KMS-11 (cell line): ENCODE measurements at regions not wholly inside any gene's neighbourhood (a gene's known extent, or its start where the extent isn't known, plus 50 kb on each side); places are given as distances from the start of the nearest gene placed in this dataset.

Experiments used
- H2AFZ ChIP-seq: fragments of 200-600 bp; sonication (generic); 2 replicates; pipeline ENCODE4 v1.6.1; 2016; ENCODE audit warnings: antibody characterized with exemption, mixed run types, low read depth
- H3K27ac ChIP-seq: fragments of 200-600 bp; sonication (generic); 2 replicates; pipeline ENCODE4 v1.6.1; 2016; ENCODE audit warnings: mild to moderate bottlenecking, mixed run types
- H3K27me3 ChIP-seq: fragments of 200-600 bp; sonication (generic); 2 replicates; pipeline ENCODE4 v1.6.1; 2017; ENCODE audit warnings: mild to moderate bottlenecking, low read depth, mixed run types, moderate library complexity; ENCODE audit not compliant: insufficient read depth
- H3K36me3 ChIP-seq: fragments of 200-600 bp; sonication (generic); 2 replicates; pipeline ENCODE4 v1.6.1; 2017; ENCODE audit warnings: mild to moderate bottlenecking, mixed run types; ENCODE audit not compliant: insufficient read depth
- H3K4me1 ChIP-seq: fragments of 200-600 bp; sonication (generic); 2 replicates; pipeline ENCODE4 v1.6.1; 2016; ENCODE audit warnings: mild to moderate bottlenecking, low read depth, mixed run types; ENCODE audit not compliant: poor library complexity, severe bottlenecking
- H3K4me2 ChIP-seq: fragments of 200-600 bp; sonication (generic); 2 replicates; pipeline ENCODE4 v1.7.0; 2016; ENCODE audit warnings: mild to moderate bottlenecking, mixed run types
- H3K4me3 ChIP-seq: fragments of 200-600 bp; sonication (generic); IDR thresholded peaks from 2 replicates; pipeline ENCODE4 v1.6.1; 2017; ENCODE audit warnings: low read depth, low read length, mixed read lengths; ENCODE audit not compliant: insufficient read depth
- H3K79me2 ChIP-seq: fragments of 200-600 bp; sonication (generic); 2 replicates; pipeline ENCODE4 v1.6.1; 2016; ENCODE audit warnings: low read depth, mixed run types; ENCODE audit not compliant: insufficient read depth
- H3K9ac ChIP-seq: fragments of 200-600 bp; sonication (generic); 2 replicates; pipeline ENCODE4 v1.6.1; 2016; ENCODE audit warnings: mild to moderate bottlenecking, mixed run types
- H4K20me1 ChIP-seq: fragments of 200-600 bp; sonication (generic); 2 replicates; pipeline ENCODE4 v1.6.1; 2016; ENCODE audit warnings: mild to moderate bottlenecking, mixed run types; ENCODE audit not compliant: insufficient read depth
- TF ChIP-seq, protein P1 (sequence below): fragments of 200-600 bp; sonication (generic); conservative IDR thresholded peaks from 2 replicates; pipeline ENCODE4 v1.6.1; 2017; ENCODE audit warnings: low read depth, mild to moderate bottlenecking, antibody characterized with exemption, low read length, moderate library complexity, mixed read lengths

DNA sequence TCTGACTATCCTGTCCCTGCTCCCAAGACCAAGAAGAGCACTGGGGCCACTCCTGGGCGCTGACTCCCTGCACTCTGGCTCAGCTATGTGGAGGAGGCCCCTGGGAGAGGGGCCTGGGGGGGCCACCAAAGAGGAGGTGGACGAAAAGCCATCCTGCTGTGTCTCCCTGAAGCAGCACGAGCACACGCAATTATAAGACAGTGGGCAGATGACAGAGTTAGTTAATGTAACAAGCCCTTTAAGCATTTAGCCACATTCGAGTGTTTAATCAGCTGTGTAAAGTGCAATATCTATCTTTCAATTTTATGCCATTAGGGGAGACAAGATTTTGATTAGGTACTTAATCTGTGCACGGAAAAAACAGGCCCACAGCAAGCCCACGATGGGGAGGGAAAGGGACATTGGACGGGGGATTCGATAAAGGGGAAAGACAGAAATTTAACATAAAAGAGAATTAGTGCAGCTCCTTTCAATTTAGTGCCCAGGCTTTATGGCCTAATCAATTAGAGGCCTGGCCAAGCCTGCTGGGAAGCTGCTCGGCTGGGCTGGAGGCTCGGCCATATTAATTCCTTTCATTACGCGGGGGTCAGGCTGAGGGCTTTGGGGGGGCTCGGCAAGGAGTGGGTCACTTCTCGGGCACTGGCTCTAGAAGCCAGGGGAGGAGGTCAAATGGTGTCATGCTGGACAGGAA, 286.2 kb downstream of the DHX35 start:
- H3K27me3 ChIP-seq, result no peaks in the 10 kb centered on the region
- TF ChIP-seq, protein P1, sequence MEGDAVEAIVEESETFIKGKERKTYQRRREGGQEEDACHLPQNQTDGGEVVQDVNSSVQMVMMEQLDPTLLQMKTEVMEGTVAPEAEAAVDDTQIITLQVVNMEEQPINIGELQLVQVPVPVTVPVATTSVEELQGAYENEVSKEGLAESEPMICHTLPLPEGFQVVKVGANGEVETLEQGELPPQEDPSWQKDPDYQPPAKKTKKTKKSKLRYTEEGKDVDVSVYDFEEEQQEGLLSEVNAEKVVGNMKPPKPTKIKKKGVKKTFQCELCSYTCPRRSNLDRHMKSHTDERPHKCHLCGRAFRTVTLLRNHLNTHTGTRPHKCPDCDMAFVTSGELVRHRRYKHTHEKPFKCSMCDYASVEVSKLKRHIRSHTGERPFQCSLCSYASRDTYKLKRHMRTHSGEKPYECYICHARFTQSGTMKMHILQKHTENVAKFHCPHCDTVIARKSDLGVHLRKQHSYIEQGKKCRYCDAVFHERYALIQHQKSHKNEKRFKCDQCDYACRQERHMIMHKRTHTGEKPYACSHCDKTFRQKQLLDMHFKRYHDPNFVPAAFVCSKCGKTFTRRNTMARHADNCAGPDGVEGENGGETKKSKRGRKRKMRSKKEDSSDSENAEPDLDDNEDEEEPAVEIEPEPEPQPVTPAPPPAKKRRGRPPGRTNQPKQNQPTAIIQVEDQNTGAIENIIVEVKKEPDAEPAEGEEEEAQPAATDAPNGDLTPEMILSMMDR, result no peak
- no peak overlapping the region for H3K9ac ChIP-seq
- H3K4me3 ChIP-seq, result no peak overlapping the region
- no peaks in the 10 kb centered on the region for H4K20me1 ChIP-seq
- no peak overlapping the region for H2AFZ ChIP-seq
- H3K27ac ChIP-seq, result no peak overlapping the region
- H3K79me2 ChIP-seq, result no peaks in the 10 kb centered on the region
- no peaks in the 10 kb centered on the region for H3K36me3 ChIP-seq
- H3K4me2 ChIP-seq, result no peak overlapping the region
- no peaks in the 10 kb centered on the region for H3K4me1 ChIP-seq

DNA sequence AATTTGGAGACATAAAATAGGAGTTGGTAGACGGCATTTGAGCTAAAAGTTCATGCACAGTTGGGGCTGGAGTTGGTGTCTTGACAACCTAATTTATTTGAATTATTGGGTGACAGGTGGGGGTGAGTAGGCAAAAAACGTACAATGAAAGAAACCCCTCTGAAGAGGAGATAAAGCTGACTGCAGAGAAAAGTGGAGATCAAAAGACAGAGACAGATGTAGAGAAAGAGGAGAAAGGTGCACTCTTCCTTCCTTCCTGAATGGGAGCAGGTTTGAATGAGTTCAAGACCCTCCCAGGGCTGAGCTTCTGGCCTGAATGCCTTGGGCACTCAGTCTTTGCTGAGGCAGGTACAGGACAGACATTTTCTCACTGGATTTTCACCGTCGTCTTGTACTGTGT, 284.3 kb downstream of the DHX35 start:
- H3K27ac ChIP-seq, result no peak overlapping the region
- H3K4me3 ChIP-seq, result no peak overlapping the region
- no peak overlapping the region for H3K4me2 ChIP-seq
- H3K9ac ChIP-seq, result no peak overlapping the region
- H3K27me3 ChIP-seq, result no peaks in the 10 kb centered on the region
- no peaks in the 10 kb centered on the region for H3K4me1 ChIP-seq
- no peaks in the 10 kb centered on the region for H3K79me2 ChIP-seq
- H4K20me1 ChIP-seq, result no peaks in the 10 kb centered on the region
- no peak overlapping the region for H2AFZ ChIP-seq
- H3K36me3 ChIP-seq, result no peaks in the 10 kb centered on the region
- TF ChIP-seq, protein P1, result no peak

- Histone ChIP-seq H3K4me3 (no peak overlapping the region), H3K79me2 (no peaks in the 10 kb centered on the region), H3K27ac (no peak overlapping the region)
These were observed 283.7 kb downstream of the DHX35 start for GRCh38 chr20:39245685-39246311.

GRCh38 chr20:39243962-39244361, 281.8 kb downstream of the DHX35 start:
- TF ChIP-seq, protein P1, result no peak
- no peak overlapping the region for H3K27ac ChIP-seq

More at GRCh38 chr20:39245685-39246311, 283.7 kb downstream of the DHX35 start:
- H3K27me3 ChIP-seq, result no peaks in the 10 kb centered on the region
- H3K4me2 ChIP-seq, result no peak overlapping the region
- no peaks in the 10 kb centered on the region for H3K36me3 ChIP-seq
- H3K9ac ChIP-seq, result no peak overlapping the region
- TF ChIP-seq, protein P1, result no peak
- no peaks in the 10 kb centered on the region for H3K4me1 ChIP-seq
- H4K20me1 ChIP-seq, result no peaks in the 10 kb centered on the region
- H2AFZ ChIP-seq, result no peak overlapping the region

More at GRCh38 chr20:39243962-39244361, 281.8 kb downstream of the DHX35 start:
- H3K9ac ChIP-seq, result no peak overlapping the region
- H3K36me3 ChIP-seq, result no peaks in the 10 kb centered on the region
- no peak overlapping the region for H2AFZ ChIP-seq
- no peaks in the 10 kb centered on the region for H3K27me3 ChIP-seq
- H3K4me3 ChIP-seq, result no peak overlapping the region
- H4K20me1 ChIP-seq, result no peaks in the 10 kb centered on the region
- H3K4me1 ChIP-seq, result no peaks in the 10 kb centered on the region
- no peaks in the 10 kb centered on the region for H3K79me2 ChIP-seq
- H3K4me2 ChIP-seq, result no peak overlapping the region
